Caco-2 (cell line): ENCODE measurements at regions not wholly inside any gene's neighbourhood (a gene's known extent, or its start where the extent isn't known, plus 50 kb on each side); places are given as distances from the start of the nearest gene placed in this dataset.

Source experiments
- BruUV-seq: library from RNA; stranded (reverse); fragments of 400-500 nt; replicated peaks from 2 replicates; lab custom pipeline; 2021; lab: Mats Ljungman, UMichigan
- CTCF ChIA-PET: fragments of 300-600 bp; sonication (Branson Sonifier 250); formaldehyde crosslinking; loops from one replicate; lab custom pipeline; 2022; ENCODE audit warnings: antibody characterized with exemption; lab: Charles Lee
- POLR2A ChIA-PET: fragments of 300-600 bp; sonication (Branson Sonifier 250); formaldehyde crosslinking; loops from one replicate; lab custom pipeline; 2022; ENCODE audit warnings: antibody characterized with exemption; lab: Charles Lee
- DNase-seq, 2 experiments: peaks; one replicate each; pipeline versions ENCODE4 v3.0.0 to v3.0.0-alpha.2; 2020 to 2022
- H3K27me3 ChIP-seq: replicated peaks from 2 replicates; pipeline ENCODE4 v1.6.0; 2011; ENCODE audit warnings: low read length; ENCODE audit not compliant: control insufficient read depth, insufficient read depth
- H3K36me3 ChIP-seq: 2 replicates; pipeline ENCODE4 v1.5.1; 2011; ENCODE audit warnings: low read length; ENCODE audit not compliant: control insufficient read depth, insufficient read depth
- H3K4me1 ChIP-seq: fragments of 250-450 bp; sonication (Bioruptor Pico); 2 replicates; pipeline ENCODE4 v1.5.1; 2020; ENCODE audit warnings: mild to moderate bottlenecking
- H3K4me3 ChIP-seq: 2 replicates; pipeline ENCODE4 v1.5.1; 2011; ENCODE audit warnings: low read depth, mild to moderate bottlenecking, control low read depth, low read length
- H3K9me3 ChIP-seq: fragments of 250-450 bp; sonication (Bioruptor Pico); 2 replicates; pipeline ENCODE4 v1.5.1; 2020; ENCODE audit warnings: mild to moderate bottlenecking, moderate library complexity
- H3K27ac Mint-ChIP-seq: one replicate; pipeline ENCODE4 v1.8.0; 2022; ENCODE audit warnings: mixed read lengths; ENCODE audit not compliant: unreplicated experiment
- H3K27me3 Mint-ChIP-seq: one replicate; pipeline ENCODE4 v1.8.0; 2022; ENCODE audit warnings: mixed read lengths; ENCODE audit not compliant: insufficient read depth, unreplicated experiment
- H3K36me3 Mint-ChIP-seq: one replicate; pipeline ENCODE4 v1.8.0; 2022; ENCODE audit warnings: mild to moderate bottlenecking, mixed read lengths; ENCODE audit not compliant: insufficient read depth, unreplicated experiment
- H3K4me1 Mint-ChIP-seq: one replicate; pipeline ENCODE4 v1.8.0; 2022; ENCODE audit warnings: low read depth, mixed read lengths; ENCODE audit not compliant: unreplicated experiment
- H3K4me3 Mint-ChIP-seq: one replicate; pipeline ENCODE4 v1.8.0; 2022; ENCODE audit warnings: mild to moderate bottlenecking, moderate library complexity, mixed read lengths; ENCODE audit not compliant: unreplicated experiment
- H3K9me3 Mint-ChIP-seq: one replicate; pipeline ENCODE4 v1.8.0; 2022; ENCODE audit warnings: mixed read lengths; ENCODE audit not compliant: unreplicated experiment
- CTCF ChIP-seq, 2 experiments: fragments of 200-600 bp in 1 of 2; IDR thresholded peaks; 1 replicate in 1 of 2; 2 replicates in 1 of 2; pipeline versions ENCODE4 v1.5.1 to v1.8.0; 2011 to 2022; ENCODE audit warnings: antibody characterized with exemption in 1 of 2, control low read depth in 1 of 2, inconsistent platforms in 1 of 2, low read depth in 1 of 2, low read length in 1 of 2, mild to moderate bottlenecking in 1 of 2, moderate library complexity in 1 of 2; ENCODE audit not compliant: insufficient read depth in 1 of 2, severe bottlenecking in 1 of 2, unreplicated experiment in 1 of 2
- intact Hi-C: fragments of 100-400 bp; cut with micrococcal nuclease; formaldehyde crosslinking; loops from one replicate; pipeline ENCODE4 v1.10.0; 2022; ENCODE audit not compliant: unreplicated experiment

GRCh38 chr7:54252256-54253035 is 289.7 kb upstream of the VSTM2A start:
- intact Hi-C loops = no loop called here
- no peaks in the 10 kb centered on the region for H3K4me1 Mint-ChIP-seq
- no peaks in the 10 kb centered on the region for H3K9me3 ChIP-seq
- H3K27me3 Mint-ChIP-seq = peaks cover 3% of the 10 kb centered on the region
- H3K27me3 ChIP-seq = no peaks in the 10 kb centered on the region
- H3K4me3 ChIP-seq = no peak overlapping the region
- H3K9me3 Mint-ChIP-seq = no peaks in the 10 kb centered on the region
- H3K4me1 ChIP-seq = no peaks in the 10 kb centered on the region
- H3K36me3 ChIP-seq = no peaks in the 10 kb centered on the region
- no peak overlapping the region for H3K4me3 Mint-ChIP-seq
- no TSS peak for BruUV-seq
- H3K36me3 Mint-ChIP-seq = no peaks in the 10 kb centered on the region
- no peak overlapping the region for H3K27ac Mint-ChIP-seq
- no peak for DNase-seq
- ChIA-PET POLR2A (no interaction called here), CTCF (no interaction called here)
- TF ChIP-seq CTCF (IDR thresholded peaks at IDR 0.05; ENCODE audit: insufficient read depth in 1 of 2, low read depth in 1 of 2, low read length in 1 of 2, severe bottlenecking in 1 of 2, unreplicated experiment in 1 of 2) = no peak

GRCh38 chr7:54253036-54253373 is 289.2 kb upstream of the VSTM2A start:
- BruUV-seq = no TSS peak
- ChIA-PET POLR2A (no interaction called here), CTCF (no interaction called here)
- no peak for DNase-seq
- Histone ChIP-seq H3K36me3 (no peaks in the 10 kb centered on the region), H3K27me3 (no peaks in the 10 kb centered on the region), H3K9me3 (no peaks in the 10 kb centered on the region), H3K4me3 (no peak overlapping the region), H3K4me1 (no peaks in the 10 kb centered on the region)
- peaks cover 3% of the 10 kb centered on the region for H3K27me3 Mint-ChIP-seq
- H3K36me3 Mint-ChIP-seq = no peaks in the 10 kb centered on the region
- H3K9me3 Mint-ChIP-seq = no peaks in the 10 kb centered on the region
- H3K27ac Mint-ChIP-seq = no peak overlapping the region
- H3K4me1 Mint-ChIP-seq = no peaks in the 10 kb centered on the region
- intact Hi-C loops = no loop called here
- no peak overlapping the region for H3K4me3 Mint-ChIP-seq
- no peak for TF ChIP-seq CTCF (IDR thresholded peaks at IDR 0.05; ENCODE audit: insufficient read depth in 1 of 2, low read depth in 1 of 2, low read length in 1 of 2, severe bottlenecking in 1 of 2, unreplicated experiment in 1 of 2)

- Mint-ChIP-seq H3K4me1 (no peaks in the 10 kb centered on the region), H3K27me3 (peaks cover 3% of the 10 kb centered on the region), H3K36me3 (no peaks in the 10 kb centered on the region), H3K27ac (no peak overlapping the region), H3K9me3 (no peaks in the 10 kb centered on the region), H3K4me3 (no peak overlapping the region)
- TF ChIP-seq CTCF (IDR thresholded peaks at IDR 0.05; ENCODE audit: insufficient read depth in 1 of 2, low read depth in 1 of 2, low read length in 1 of 2, severe bottlenecking in 1 of 2, unreplicated experiment in 1 of 2) = no peak
- POLR2A ChIA-PET = no interaction called here
- DNase-seq = no peak
- Histone ChIP-seq H3K27me3 (no peaks in the 10 kb centered on the region), H3K9me3 (no peaks in the 10 kb centered on the region), H3K4me3 (no peak overlapping the region), H3K4me1 (no peaks in the 10 kb centered on the region), H3K36me3 (no peaks in the 10 kb centered on the region)
- intact Hi-C loops = no loop called here
- CTCF ChIA-PET = no interaction called here
- no TSS peak for BruUV-seq
These were observed 286.9 kb upstream of the VSTM2A start for GRCh38 chr7:54255242-54255641.
